ENCODE measurements at regions not wholly inside any gene's neighbourhood (a gene's known extent, or its start where the extent isn't known, plus 50 kb on each side); places are given as distances from the start of the nearest gene placed in this dataset.

GRCh38 chr13:89269737-89270136, 1598.6 kb downstream of the SLITRK5 start:
- TF ChIP-seq CTCF (IDR thresholded peaks at IDR 0.05; ENCODE audit: low read depth, low read length) = no peak
- no peak for DNase-seq (ENCODE audit: extremely low read depth, low read depth)

- no peak for TF ChIP-seq CTCF (IDR thresholded peaks at IDR 0.05; ENCODE audit: low read depth, low read length)
- no peak for DNase-seq (ENCODE audit: extremely low read depth, low read depth)
Measured at GRCh38 chr13:89270736-89271135, 1599.6 kb downstream of the SLITRK5 start.

DNA sequence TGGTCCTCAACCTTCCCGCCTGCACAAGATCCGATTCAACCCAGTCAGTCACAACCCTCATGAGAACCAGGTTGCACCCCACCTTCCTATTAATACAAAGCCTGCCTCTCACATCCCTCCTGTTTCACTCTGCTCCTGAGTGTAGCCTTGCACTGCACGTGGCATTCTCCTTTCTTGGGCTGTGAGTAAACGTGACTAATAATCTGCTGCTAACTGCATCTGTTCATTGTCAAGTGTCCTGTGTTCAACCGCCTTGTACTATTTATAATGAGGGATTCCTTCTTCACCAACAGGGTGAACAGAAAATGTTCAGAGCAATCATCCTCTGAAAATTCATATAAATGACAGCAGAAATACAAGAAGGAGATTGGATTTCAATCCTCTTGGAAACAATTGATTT, 1608.2 kb downstream of the SLITRK5 start:
- no peak for TF ChIP-seq CTCF (IDR thresholded peaks at IDR 0.05; ENCODE audit: low read depth, low read length)
- no peak for DNase-seq (ENCODE audit: extremely low read depth, low read depth)

DNA sequence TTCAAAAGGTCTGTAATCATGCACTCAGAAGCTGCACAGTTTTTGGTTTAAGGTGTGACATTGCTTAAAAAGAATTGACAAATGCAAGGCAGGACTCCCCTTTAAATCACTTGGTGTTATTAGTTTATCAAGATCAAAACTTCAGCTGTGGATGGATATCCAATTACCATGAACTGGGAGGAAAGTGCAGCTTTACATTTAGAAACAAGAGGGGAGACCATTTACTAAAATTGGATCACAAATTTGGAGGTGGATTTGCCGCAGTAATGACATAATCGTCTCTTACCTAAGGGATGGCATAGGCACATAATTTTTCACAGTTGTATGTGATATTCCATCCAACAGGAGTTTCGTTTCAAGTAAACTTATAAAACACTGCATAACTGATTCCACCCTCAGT, 1610.2 kb downstream of the SLITRK5 start:
- no peak for TF ChIP-seq CTCF (IDR thresholded peaks at IDR 0.05; ENCODE audit: low read depth, low read length)

DNA sequence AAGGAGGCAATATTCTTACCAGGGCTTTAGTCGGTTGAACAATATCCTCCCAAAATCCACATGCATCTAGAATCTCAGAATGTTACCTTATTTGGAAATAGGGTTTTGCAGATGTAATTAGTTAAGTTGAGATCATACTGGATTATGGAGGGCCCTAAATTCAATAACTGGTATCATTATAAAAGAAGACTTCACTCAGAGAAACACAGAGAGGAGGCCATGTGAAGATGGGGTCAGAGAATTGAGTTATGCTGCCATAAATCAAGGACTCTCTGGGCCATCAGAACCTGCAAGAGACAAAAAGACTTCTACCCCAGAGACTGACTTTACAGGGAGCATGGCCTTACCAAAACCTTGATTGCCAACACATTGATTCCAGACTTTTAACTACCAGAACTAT, 1611.1 kb downstream of the SLITRK5 start:
- no peak for TF ChIP-seq CTCF (IDR thresholded peaks at IDR 0.05; ENCODE audit: low read depth, low read length)
- no peak for DNase-seq (ENCODE audit: extremely low read depth, low read depth)

More for the DNA sequence above, 1610.2 kb downstream of the SLITRK5 start:
- DNase-seq (ENCODE audit: extremely low read depth, low read depth) = no peak

DNA sequence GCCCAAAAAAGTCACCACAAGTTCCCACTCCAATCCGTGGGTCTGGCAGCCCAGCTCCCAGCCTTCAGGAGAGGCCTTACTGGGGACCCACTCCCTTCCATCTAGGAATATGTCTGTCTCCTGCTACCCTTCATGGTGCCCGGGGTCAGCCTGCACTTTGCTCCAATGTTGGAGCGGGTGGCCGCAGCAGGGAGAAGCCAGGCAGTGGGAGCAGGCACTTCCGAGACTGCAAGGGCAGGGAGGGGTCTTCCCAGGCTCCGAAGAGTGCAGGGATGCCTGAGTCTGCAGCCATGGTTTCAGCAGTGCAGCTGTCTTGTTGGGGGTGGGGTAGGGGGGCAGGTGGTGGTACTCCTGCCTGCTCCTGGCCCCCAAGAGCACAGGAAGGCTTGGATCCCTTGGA, 1616.2 kb downstream of the SLITRK5 start:
- TF ChIP-seq CTCF (IDR thresholded peaks at IDR 0.05; ENCODE audit: low read depth, low read length) = no peak
- DNase-seq (ENCODE audit: extremely low read depth, low read depth) = no peak

DNA sequence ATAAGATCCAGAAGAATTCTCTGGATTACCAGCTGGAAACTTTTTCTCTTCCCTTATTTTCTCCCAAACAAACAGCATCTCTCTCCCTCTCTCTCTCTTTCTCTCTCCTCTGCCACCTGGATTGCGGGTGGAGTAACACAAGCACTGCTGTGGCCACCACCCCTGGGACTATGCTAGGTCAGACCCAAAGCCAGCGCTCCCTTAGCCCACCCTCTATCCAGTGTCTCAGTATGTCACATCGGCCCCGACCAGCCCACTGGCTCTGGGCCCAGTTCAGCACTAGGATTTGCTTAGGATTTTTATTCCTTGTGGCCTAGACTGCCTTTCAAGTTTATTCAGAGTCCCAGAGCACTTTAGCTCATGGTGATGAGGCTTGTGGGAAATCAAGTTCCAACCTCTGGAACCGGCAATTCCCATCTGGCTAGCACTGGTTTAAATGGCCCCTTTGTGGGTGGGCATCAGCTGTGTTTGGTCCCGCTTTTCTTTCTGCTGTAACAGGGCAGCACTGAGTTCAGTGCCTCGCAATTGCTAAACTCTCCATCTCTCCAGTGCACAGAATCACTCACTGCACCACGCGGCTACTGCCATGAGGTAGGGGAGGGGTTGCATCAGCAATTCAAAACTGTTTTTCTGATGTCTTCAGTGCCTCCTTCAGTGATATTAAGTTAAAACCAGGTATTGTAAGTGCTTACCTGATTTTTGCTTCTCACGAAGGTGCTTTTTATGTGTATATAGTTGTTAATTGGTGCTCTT, 1623.1 kb downstream of the SLITRK5 start:
- TF ChIP-seq CTCF (IDR thresholded peaks at IDR 0.05; ENCODE audit: low read depth, low read length) = no peak
- DNase-seq (ENCODE audit: extremely low read depth, low read depth) = no peak

All from AG09319 (cell line).